ENCODE measurements at regions not wholly inside any gene's neighbourhood (a gene's known extent, or its start where the extent isn't known, plus 50 kb on each side); places are given as distances from the start of the nearest gene placed in this dataset.
"Not testable (repeated sequence)": the region's sequence is repeated elsewhere in the genome, so short reads cannot be mapped to it uniquely, and the experiment has no call there.

DNA sequence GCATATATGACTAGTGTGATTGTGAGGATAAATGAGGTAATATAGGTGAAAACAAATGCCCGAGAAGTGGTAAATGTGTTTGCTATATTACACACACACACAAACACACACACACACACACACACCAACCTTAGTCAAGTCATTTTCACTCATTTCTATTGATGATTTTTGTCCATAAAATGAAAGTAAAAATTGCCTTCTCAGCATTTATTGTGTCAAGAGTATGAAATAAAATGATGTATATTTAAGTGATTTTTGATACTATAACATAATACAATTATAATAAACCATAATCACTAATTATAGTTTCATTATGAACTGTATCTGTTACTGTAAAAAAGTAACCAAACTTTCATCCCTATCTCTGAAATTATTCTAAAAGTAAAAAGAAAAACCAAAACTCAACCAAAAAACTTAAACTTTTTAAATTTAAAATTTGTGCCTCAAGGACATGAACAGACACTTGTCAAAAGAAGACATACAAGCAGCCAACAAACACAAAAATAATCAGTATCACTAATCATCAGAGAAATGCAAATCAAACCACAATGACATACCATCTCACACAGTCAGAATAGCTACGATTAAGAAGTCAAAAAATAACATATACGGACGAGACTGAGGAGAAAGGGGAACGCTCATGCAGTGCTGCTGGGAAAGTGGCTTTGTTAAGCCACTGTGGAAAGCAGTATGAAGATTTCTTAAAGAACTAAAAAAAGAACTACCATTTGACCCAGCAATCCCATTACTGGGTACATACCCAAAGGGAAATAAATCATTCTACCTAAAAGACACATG lies 601.0 kb downstream of the TMA16 start:
- no peak for DNase-seq (ENCODE audit: low spot score)

DNA sequence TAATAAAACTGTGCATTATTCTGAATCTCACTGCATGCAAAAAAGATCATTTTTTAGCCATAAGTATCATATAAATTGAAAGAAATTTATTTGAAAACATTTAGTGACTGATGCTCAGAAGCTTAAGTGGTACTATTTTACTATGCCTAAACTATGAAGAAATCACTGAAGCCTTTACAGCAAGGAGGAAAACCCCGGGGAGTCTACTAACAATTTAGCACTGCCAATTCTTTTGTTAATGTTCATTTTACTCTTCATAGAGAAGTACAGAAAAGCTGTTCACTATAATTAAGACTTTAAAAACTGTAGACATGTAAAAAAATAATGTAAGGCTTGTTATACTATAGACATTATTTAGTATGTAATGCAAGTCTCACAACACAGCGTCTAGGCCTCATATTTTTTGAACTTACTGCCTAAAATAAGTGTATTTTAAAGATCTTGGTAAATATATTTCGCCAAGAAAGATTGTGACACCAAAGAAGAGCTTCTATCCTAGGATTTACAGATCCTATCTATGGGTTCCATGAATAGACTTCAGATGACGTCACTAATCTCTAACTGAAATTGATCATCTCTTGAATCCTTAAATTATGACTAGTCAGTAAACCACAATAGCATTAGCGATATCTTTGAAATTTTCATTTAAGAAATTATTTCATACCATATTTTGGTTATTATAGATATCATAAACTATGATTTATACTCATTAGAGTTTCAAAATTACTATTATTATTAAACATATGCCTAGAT lies 602.5 kb downstream of the TMA16 start:
- DNase-seq (ENCODE audit: low spot score): no peak

DNA sequence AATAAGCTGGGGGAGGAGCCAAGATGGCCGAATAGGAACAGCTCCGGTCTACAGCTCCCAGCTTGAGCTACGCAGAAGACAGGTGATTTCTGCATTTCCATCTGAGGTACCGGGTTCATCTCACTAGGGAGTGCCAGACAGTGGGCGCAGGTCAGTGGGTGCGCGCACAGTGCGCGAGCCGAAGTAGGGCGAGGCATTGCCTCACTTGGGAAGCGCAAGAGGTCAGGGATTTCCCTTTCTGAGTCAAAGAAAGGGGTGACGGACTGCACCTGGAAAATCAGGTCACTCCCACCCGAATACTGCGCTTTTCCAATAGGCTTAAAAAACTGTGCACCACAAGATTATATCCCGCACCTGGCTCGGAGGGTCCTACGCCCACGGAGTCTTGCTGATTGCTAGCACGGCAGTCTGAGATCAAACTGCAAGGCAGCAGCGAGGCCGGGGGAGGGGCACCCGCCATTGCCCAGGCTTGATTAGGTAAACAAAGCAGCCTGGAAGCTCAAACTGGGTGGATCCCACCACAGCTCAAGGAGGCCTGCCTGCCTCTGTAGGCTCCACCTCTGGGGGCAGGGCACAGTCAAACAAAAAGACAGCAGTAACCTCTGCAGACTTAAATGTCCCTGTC lies 606.4 kb downstream of the TMA16 start:
- not testable (repeated sequence) for DNase-seq (ENCODE audit: low spot score)

DNA sequence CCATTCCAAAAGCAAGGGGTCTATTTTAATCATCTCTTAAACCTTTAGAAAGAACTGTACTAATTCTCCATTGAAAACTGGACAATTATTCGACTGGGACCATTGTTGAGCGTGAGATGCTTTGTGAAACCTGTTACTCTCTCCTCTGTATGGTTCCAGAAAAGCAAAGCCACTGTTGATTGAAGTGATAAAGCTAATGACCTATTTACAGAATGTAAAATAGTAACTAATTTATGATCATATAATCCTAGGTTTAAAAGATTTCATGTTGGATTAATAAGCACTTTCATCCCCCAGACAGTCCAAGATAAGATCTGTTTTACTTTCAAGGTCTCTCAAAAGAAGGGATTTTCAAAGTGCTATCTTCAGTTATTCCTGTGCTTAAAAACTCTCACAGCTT lies 614.5 kb downstream of the TMA16 start:
- DNase-seq (ENCODE audit: low spot score): no peak

DNA sequence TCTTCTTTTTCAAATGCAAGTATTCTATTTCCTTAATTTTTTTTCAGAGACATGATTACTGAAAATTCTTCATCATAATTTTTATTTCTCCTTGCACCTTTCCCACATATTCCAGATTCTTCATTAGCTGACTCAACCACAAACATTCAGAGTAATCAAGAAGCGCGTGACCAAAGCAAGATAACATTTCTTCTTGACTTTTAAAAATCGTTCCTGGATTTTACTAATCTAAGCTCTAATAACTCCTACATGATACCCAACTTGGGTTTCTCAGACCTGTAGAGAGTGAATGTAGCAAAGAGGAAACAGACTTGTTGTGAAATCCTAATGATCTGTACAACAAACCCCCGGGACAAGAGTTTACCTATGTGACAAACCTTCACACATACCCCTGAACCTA lies 615.0 kb downstream of the TMA16 start:
- no peak for DNase-seq (ENCODE audit: low spot score)

DNA sequence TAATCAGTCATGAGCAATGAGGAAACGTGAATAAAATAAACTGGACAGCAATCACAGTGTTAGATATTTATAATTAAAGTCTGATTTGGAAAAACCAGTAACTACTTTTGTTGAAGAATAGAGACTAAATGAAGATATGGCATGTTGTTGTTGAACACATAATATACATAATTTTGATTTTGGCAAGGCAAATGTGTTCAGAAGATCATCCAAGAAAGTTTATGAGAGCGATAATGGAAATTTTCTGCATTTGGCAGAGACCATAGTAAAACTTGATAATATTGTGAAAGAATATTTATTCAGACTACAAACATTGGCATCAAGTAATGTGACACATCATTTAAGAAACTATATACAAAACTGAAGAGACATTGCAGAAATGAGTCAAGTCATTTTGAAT lies 620.7 kb downstream of the TMA16 start:
- DNase-seq (ENCODE audit: low spot score): no peak

DNA sequence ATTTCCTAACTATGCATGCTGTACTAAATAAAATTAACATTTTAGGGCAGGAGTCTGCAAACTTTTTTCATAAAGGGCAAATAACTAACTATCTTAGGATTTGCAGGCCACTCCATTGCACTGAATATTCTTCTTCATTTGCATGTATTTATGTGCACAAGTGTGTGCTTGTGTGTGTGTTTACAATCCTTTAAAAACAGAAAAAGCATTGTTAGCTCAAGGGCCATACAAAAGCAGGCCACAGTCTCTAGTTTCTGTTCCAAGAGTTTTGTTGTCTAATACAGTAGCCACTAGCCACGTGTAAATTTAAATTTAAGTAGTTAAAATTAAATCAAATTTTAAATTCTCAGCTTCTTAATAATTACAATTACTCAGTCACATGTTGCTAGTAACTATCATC lies 621.8 kb downstream of the TMA16 start:
- no peak for DNase-seq (ENCODE audit: low spot score)

DNA sequence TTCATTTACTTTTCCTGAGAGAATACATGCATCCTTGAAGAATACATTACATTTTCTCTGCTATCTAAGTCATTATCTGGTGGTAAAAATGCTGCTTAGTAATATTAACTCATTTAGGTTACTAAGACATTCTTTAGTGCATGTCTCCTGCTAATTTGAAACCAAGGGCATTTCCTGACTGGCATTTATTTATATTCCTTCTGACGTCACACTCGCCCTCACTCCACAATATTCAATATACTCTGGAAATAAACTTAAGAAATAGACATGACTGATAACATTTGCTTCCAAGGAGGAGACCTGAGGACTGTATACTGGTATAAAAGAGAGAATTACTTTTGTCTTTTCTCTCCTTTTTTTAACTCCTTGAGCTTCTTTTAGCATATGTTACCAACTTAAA lies 619.5 kb upstream of the SMIM31 start:
- DNase-seq (ENCODE audit: low spot score): no peak

DNA sequence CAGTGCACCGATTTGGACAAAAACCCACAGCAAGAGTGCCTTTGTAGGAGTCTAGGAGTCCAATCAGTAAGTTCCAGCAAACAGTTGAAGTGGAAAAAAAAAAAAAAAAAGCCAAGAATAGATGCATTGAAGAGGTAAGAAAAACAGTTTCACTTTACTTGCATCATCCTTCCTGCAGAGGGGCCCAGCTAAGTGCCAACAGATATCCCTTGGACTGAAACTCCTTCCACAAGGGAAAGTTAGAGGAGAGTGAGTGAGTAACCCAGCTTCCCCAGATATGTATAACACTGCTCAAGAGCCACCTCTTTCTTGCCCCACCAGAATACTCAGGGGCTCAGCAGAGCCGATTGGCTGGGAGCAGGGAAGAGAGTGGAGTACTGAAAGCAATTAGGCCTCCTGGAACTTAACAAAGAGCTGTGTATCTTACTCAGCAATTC lies 617.7 kb upstream of the SMIM31 start:
- DNase-seq (ENCODE audit: low spot score): no peak

DNA sequence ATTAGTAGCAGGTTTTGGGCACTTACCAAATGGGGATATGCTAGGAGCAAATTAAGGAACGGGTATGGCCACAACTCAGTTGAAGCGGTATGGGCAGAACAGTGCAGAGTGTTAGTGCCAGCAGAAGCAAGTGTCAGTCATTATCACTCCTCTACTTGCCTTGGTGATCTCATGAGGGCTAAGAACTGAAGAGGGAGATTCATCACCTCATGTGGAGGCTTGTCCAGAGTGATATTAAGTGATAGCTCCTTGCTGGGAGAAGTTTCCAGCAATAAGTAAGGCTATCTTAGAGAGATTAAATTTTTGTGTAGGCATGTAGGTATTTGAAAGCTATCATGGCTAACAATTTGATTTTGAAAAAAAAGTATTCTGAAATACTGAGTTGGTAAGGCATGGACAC lies 615.4 kb upstream of the SMIM31 start:
- DNase-seq (ENCODE audit: low spot score): no peak

DNA sequence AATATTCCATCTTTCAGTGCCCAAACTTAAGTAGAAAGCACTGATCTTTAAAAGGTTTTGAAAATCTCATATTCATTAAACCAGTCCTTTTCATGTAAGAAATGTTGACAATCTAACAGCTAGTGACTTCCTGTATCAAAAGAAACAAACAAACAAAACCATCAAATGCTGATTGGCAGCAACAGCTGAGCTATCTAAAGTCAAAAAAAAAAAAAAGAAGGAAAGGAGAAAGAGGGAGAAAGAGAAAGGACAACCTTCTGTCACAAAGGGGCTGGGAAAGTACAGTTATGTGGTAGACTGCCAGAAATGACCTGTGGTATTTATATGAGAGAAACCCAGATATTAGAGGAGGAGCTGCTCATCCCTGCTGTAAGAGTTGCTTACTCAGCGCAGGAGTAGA lies 614.6 kb upstream of the SMIM31 start:
- DNase-seq (ENCODE audit: low spot score): no peak

DNA sequence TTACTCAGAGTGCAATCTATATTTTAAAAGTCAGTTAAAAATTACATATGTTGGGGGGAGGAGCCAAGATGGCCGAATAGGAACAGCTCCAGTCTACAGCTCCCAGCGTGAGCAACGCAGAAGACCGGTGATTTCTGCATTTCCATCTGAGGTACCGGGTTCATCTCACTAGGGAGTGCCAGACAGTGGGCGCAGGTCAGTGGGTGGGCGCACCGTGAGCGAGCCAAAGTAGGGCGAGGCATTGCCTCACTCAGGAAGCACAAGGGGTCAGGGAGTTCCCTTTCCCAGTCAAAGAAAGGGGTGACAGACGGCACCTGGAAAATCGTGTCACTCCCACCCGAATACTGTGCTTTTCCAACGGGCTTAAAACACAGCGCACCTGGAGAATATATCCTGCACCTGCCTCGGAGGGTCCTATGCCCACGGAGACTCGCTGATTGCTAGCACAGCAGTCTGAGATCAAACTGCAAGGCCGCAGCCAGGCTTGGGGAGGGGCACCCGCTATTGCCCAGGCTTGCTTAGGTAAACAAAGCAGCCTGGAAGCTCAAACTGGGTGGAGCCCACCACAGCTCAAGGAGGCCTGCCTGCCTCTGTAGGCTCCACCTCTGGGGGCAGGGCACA lies 612.1 kb upstream of the SMIM31 start:
- DNase-seq (ENCODE audit: low spot score): not testable (repeated sequence)

DNA sequence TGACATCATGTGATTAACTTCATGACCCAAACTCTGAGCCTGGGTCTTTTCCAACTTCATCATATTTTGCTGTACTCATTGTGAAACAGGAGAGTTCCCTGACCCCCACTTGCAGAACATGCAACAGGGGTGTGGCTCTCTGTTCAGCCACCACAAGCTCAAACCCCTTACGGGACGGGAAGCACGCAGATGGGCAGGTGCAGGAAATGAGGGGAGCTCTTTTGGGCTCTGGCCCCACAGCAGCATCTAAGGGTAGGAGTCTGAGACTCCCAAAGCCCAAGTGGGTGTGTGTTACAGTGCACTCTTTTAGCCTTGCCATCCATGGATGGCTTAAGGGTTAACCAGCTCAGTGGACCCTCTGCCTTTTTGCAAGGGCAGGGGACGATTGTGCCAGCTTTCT lies 599.5 kb upstream of the SMIM31 start:
- DNase-seq (ENCODE audit: low spot score): no peak

DNA sequence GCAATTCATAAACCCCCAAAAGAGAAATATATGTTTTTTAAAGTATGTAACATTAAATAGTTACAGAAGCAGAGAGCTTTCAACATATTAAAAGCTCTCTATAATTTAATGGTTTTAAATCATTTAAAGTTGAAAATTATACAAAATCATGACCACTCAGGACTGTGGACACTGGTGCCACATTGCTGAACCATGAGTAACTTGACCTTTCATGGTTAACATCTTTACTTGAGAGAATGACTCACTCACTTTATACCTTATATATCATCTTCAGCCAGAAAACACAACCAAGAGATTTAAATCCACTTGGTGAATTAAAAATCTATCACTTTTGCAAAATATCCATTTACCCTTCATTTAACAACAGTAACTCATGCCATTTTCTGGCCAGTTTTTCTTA lies 584.3 kb upstream of the SMIM31 start:
- no peak for DNase-seq (ENCODE audit: low spot score)

DNA sequence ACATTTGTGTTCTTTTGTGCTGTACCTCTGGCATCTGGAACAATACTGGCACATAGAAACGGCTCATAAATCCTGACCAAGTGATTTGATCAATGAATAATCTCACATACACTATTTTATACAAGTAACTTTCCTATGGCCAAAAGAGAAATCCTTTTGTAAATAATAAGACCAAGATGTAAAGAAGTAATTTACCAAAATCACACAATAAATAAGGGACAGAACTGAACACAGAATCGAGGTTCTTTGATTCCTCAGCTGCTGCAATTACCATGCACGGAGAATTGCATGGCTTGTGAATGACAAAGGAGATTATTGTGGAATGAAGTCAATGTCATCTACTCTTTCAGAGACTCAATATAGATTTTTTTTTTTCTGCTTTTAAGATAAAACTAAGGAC lies 576.8 kb upstream of the SMIM31 start:
- DNase-seq (ENCODE audit: low spot score): no peak

DNA sequence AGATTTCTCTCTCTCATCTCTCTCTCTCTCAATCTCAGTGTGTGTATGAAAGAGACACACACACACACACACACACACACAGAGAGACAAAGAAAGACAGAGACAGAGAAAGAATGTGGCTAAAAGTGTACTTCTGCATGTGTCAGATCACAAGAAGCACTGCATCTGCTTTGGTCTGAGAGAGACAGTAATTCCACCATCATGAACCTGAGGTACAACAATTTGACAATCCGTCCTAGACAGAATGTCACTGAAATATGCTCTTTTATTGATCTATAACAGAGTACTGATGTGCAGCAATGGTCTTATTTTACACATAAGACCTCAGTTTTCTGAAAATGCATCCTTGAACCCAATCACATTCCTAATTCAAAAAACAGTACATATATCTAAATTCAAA lies 576.2 kb upstream of the SMIM31 start:
- DNase-seq (ENCODE audit: low spot score): no peak

DNA sequence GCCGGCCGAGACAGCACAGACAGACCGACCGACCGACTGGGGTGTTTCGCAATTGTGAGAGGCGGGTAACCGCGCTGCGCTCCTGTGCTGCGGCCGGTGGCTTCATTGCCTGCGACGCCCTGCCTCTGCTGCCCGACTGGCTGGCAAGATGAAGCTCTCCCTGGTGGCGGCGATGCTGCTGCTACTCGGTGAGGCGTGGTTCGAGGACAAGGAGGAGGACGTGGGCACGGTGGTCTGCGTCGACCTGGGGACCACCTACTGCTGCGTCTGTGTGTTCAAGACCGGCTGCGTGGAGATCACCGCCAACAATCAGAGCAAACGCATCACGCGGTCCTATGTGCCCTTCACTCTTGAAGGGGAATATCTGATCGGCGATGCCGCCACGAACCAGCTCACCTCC lies 565.7 kb upstream of the SMIM31 start:
- no peak for DNase-seq (ENCODE audit: low spot score)

DNA sequence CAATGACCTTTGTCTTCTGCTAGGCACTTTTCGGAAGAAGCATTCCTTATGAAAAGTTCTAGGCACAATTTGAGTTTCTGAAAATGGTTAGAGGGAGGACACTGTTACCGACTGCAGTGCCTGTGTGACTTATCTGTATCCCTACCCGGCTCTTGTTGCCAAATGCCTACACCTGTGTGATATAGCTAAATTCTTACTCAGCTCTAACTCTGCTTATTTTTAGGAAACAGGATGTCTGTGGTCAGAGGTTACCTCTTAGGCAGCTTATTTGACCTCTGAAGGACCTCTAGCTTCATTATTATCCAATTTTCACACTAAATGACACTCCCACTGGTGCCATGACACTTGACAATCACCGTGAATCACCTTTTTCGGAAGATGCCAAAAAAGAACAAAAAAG lies 561.1 kb upstream of the SMIM31 start:
- DNase-seq (ENCODE audit: low spot score): no peak

DNA sequence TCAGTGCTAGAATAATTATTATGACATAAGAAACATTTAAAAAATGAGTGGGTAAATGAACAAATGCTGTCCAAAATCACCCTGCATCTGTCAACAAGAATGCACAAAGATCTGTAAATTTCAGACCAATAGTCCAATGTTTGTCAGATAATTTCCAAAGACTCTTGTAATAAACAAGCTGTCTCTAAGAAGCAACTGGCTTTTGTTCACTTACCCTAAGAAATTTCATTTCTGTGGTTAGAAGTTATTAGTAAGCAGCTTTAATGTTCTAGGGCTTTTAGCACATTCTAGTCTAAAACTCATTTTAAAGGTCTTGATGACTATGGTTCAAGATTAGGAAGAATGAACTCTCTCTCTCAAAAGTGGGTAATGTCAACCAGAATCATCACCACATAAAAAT lies 560.3 kb upstream of the SMIM31 start:
- no peak for DNase-seq (ENCODE audit: low spot score)

DNA sequence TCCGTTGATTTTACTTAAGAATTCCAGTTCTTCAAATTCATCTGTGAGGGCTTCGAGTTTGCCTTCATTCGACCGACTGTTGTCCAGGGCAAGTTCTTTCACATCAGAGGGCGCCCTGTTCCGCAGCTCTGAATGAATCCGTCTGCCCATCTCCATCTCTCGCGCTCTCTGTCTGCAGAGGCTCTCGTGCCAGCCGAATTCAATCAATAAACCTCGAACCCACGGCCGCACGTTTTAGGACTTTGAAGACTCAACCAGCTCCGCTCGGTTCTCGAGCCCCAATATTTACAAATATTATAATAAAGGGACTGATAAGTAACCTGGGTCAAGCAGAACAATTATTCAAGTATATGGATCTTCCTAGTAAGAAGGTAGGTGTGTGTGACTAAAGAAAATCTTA lies 556.4 kb upstream of the SMIM31 start:
- DNase-seq (ENCODE audit: low spot score): no peak

DNA sequence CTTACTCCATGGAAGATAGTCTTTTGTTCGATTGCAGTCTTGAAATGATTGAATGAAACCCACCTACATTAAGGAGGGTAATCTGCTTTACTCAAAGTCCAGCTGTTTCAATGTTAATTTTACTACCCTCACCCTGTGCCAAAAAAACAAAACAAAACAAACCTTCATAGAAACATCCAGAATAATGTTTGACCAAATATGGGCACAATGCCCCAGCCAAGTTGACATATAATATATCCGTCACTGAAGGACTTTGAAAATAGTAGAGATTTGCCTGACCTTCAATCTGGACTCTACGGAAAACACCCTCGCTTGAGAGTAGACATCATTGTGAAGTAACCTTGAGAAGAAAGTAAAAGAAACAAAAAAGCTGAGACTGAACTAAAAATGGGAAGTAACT lies 550.5 kb upstream of the SMIM31 start:
- DNase-seq (ENCODE audit: low spot score): no peak

DNA sequence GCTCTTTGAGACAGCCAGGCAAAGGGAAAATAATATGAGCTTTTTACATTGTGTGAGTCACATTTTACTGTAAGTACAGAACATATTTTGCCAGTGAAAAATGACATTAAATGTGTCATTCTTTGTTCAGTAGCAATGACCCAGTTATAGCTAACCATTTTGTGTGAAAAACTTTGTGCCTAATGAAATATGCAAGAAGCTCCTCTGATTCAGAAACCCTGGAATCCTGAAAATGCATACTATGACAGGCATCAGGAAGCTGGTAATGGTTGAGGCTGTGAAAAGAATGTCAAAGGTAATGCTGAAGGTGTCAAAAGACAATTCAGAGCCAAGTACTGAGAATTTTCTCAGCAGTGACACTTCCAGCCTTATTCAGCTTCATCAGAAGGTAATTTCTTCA lies 549.5 kb upstream of the SMIM31 start:
- no peak for DNase-seq (ENCODE audit: low spot score)

DNA sequence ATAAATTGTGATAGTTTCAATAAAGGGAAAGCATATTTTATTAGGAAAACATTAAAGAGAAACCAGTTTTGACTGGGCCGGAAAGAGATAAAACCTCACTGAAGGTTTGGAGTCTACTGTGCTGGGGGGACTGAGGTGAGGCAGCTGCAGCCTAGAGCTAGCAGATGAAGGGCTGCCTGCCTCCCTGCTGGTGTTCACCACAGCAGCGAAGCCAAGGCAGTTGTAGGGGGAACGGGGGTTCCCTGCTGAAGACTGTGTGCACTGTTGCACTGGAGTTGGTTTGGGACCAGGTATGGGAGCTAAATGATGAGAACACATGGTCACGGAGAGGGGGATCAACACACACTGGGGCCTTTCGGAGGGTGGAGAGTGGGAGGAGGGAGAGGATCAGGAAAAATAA lies 546.5 kb upstream of the SMIM31 start:
- no peak for DNase-seq (ENCODE audit: low spot score)
